ENCODE measurements at regions not wholly inside any gene's neighbourhood (a gene's known extent, or its start where the extent isn't known, plus 50 kb on each side); places are given as distances from the start of the nearest gene placed in this dataset.

GRCh38 chr4:110352670-110353442, 123.1 kb upstream of the ENPEP start:
- H3K4me3 ChIP-seq (ENCODE audit: low read length in 3 of 3): no peak overlapping the region
- H3K36me3 ChIP-seq (ENCODE audit: control insufficient read depth in 2 of 3, insufficient read depth in 3 of 3, low read length in 3 of 3): no peaks in the 10 kb centered on the region
- H3K9ac ChIP-seq (ENCODE audit: low read length in 3 of 3): no peak overlapping the region
- TF ChIP-seq CTCF (IDR thresholded peaks at IDR 0.05; ENCODE audit: borderline replicate concordance, extremely low read depth, insufficient read depth): no peak
- DNase-seq: no peak
- no peaks in the 10 kb centered on the region for H3K4me1 ChIP-seq (ENCODE audit: control insufficient read depth in 2 of 3, insufficient read depth in 2 of 3, low read depth in 1 of 3, low read length in 3 of 3)
- intact Hi-C loops (cut with DNase I): no loop called here
- FAIRE-seq: no peak
- no peaks in the 10 kb centered on the region for H3K9me3 ChIP-seq (ENCODE audit: control insufficient read depth in 2 of 3, insufficient read depth in 1 of 3, low read length in 3 of 3)
- no peak overlapping the region for H3K27ac ChIP-seq (ENCODE audit: low read depth in 2 of 2, low read length in 2 of 2)
- H3K27me3 ChIP-seq (ENCODE audit: control insufficient read depth, insufficient read depth, low read length): no peaks in the 10 kb centered on the region

- TF ChIP-seq CTCF (IDR thresholded peaks at IDR 0.05; ENCODE audit: borderline replicate concordance, extremely low read depth, insufficient read depth): no peak
- no peak overlapping the region for H3K27ac ChIP-seq (ENCODE audit: low read depth in 2 of 2, low read length in 2 of 2)
- no peak for DNase-seq
- H3K9me3 ChIP-seq (ENCODE audit: control insufficient read depth in 2 of 3, insufficient read depth in 1 of 3, low read length in 3 of 3): no peaks in the 10 kb centered on the region
- peaks cover 0 to 2% (median 0%) of the 10 kb centered on the region in 3 donors for H3K4me1 ChIP-seq (ENCODE audit: control insufficient read depth in 2 of 3, insufficient read depth in 2 of 3, low read depth in 1 of 3, low read length in 3 of 3)
- H3K4me3 ChIP-seq (ENCODE audit: low read length in 3 of 3): no peak overlapping the region
- no peak overlapping the region for H3K9ac ChIP-seq (ENCODE audit: low read length in 3 of 3)
- H3K36me3 ChIP-seq (ENCODE audit: control insufficient read depth in 2 of 3, insufficient read depth in 3 of 3, low read length in 3 of 3): no peaks in the 10 kb centered on the region
- FAIRE-seq: no peak
- intact Hi-C loops (cut with DNase I): no loop called here
- no peaks in the 10 kb centered on the region for H3K27me3 ChIP-seq (ENCODE audit: control insufficient read depth, insufficient read depth, low read length)
These were observed 127.1 kb upstream of the ENPEP start for GRCh38 chr4:110348711-110349383.

GRCh38 chr4:110347805-110348204, 128.2 kb upstream of the ENPEP start:
- Histone ChIP-seq H3K4me3 (ENCODE audit: low read length in 3 of 3) (no peak overlapping the region), H3K9ac (ENCODE audit: low read length in 3 of 3) (no peak overlapping the region), H3K4me1 (ENCODE audit: control insufficient read depth in 2 of 3, insufficient read depth in 2 of 3, low read depth in 1 of 3, low read length in 3 of 3) (peaks cover 0 to 2% (median 0%) of the 10 kb centered on the region in 3 donors), H3K27me3 (ENCODE audit: control insufficient read depth, insufficient read depth, low read length) (no peaks in the 10 kb centered on the region), H3K9me3 (ENCODE audit: control insufficient read depth in 2 of 3, insufficient read depth in 1 of 3, low read length in 3 of 3) (no peaks in the 10 kb centered on the region), H3K36me3 (ENCODE audit: control insufficient read depth in 2 of 3, insufficient read depth in 3 of 3, low read length in 3 of 3) (no peaks in the 10 kb centered on the region), H3K27ac (ENCODE audit: low read depth in 2 of 2, low read length in 2 of 2) (no peak overlapping the region)
- no peak for FAIRE-seq
- intact Hi-C loops (cut with DNase I): no loop called here
- TF ChIP-seq CTCF (IDR thresholded peaks at IDR 0.05; ENCODE audit: borderline replicate concordance, extremely low read depth, insufficient read depth): no peak
- DNase-seq: no peak

Data from kidney (tissue), 13 donors.